GM23338 (cell line): ENCODE measurements at regions not wholly inside any gene's neighbourhood (a gene's known extent, or its start where the extent isn't known, plus 50 kb on each side); places are given as distances from the start of the nearest gene placed in this dataset.

ENCODE experiments used
- ATAC-seq: fragments of 200-7000 bp; cut with Tn5 transposase; 3 replicates; pipeline ENCODE4 v1.9.1; 2020
- DNase-seq: peaks from one replicate; pipeline ENCODE4 v3.0.0-alpha.2; 2015; ENCODE audit warnings: low spot score
- H2AFZ ChIP-seq: fragments of 200-600 bp; sonication (generic); 2 replicates; pipeline ENCODE4 v1.8.0; 2016; ENCODE audit warnings: antibody characterized with exemption, mild to moderate bottlenecking, moderate library complexity
- H3F3A ChIP-seq: fragments of 200-600 bp; sonication (generic); replicated peaks from 2 replicates; pipeline ENCODE4 v1.8.0; 2017; ENCODE audit warnings: antibody characterized with exemption, mixed run types, low read depth
- H3K27ac ChIP-seq: fragments of 200-600 bp; sonication (generic); 2 replicates; pipeline ENCODE4 v1.6.1; 2016; ENCODE audit warnings: low read depth
- H3K27me3 ChIP-seq: fragments of 200-600 bp; sonication (generic); 2 replicates; pipeline ENCODE4 v1.8.0; 2016; ENCODE audit warnings: mild to moderate bottlenecking, mixed run types, moderate library complexity; ENCODE audit not compliant: insufficient read depth
- H3K36me3 ChIP-seq: fragments of 200-600 bp; sonication (generic); 2 replicates; pipeline ENCODE4 v1.8.0; 2016; ENCODE audit warnings: mild to moderate bottlenecking; ENCODE audit not compliant: insufficient read depth
- H3K4me1 ChIP-seq: fragments of 200-600 bp; sonication (generic); 2 replicates; pipeline ENCODE4 v1.8.0; 2016; ENCODE audit warnings: mild to moderate bottlenecking, moderate library complexity; ENCODE audit not compliant: insufficient read depth
- H3K4me2 ChIP-seq: fragments of 200-600 bp; sonication (generic); 2 replicates; pipeline ENCODE4 v1.7.1; 2017; ENCODE audit warnings: mixed run types
- H3K4me3 ChIP-seq: fragments of 200-600 bp; sonication (generic); 2 replicates; pipeline ENCODE4 v1.6.1; 2016; ENCODE audit warnings: mixed run types
- H3K79me2 ChIP-seq: fragments of 200-600 bp; sonication (generic); replicated peaks from 2 replicates; pipeline ENCODE4 v1.8.0; 2017; ENCODE audit warnings: mild to moderate bottlenecking; ENCODE audit not compliant: insufficient read depth
- H3K9me2 ChIP-seq: fragments of 200-600 bp; sonication (generic); 2 replicates; pipeline ENCODE4 v1.8.0; 2017; ENCODE audit not compliant: insufficient read depth
- H4K20me1 ChIP-seq: fragments of 200-600 bp; sonication (generic); replicated peaks from 2 replicates; pipeline ENCODE4 v1.8.0; 2017; ENCODE audit warnings: mild to moderate bottlenecking; ENCODE audit not compliant: insufficient read depth
- H3K27ac Mint-ChIP-seq: 2 replicates; pipeline ENCODE4 v1.8.0; 2020; ENCODE audit warnings: inconsistent platforms, mild to moderate bottlenecking, moderate library complexity, mixed read lengths
- H3K27me3 Mint-ChIP-seq: 3 replicates; pipeline ENCODE4 v1.8.0; 2022; ENCODE audit warnings: low read depth, mild to moderate bottlenecking, moderate library complexity, mixed read lengths, inconsistent platforms; ENCODE audit not compliant: insufficient read depth, poor library complexity
- H3K36me3 Mint-ChIP-seq: 3 replicates; pipeline ENCODE4 v1.8.0; 2021; ENCODE audit warnings: low read depth, mild to moderate bottlenecking, inconsistent platforms, moderate library complexity, mixed read lengths
- H3K4me1 Mint-ChIP-seq: 3 replicates; pipeline ENCODE4 v1.8.0; 2020; ENCODE audit warnings: mild to moderate bottlenecking, inconsistent platforms, mixed read lengths
- H3K4me3 Mint-ChIP-seq: 3 replicates; pipeline ENCODE4 v1.8.0; 2021; ENCODE audit warnings: moderate library complexity, mild to moderate bottlenecking, inconsistent platforms, mixed read lengths
- H3K9me3 Mint-ChIP-seq: 3 replicates; pipeline ENCODE4 v1.8.0; 2020; ENCODE audit warnings: moderate library complexity, mild to moderate bottlenecking, inconsistent platforms, mixed read lengths
- CREB1 ChIP-seq: fragments of 250-450 bp; sonication (Bioruptor Pico); IDR thresholded peaks from 2 replicates; pipeline ENCODE4 v1.5.0; 2020; ENCODE audit warnings: low read depth, mild to moderate bottlenecking, moderate library complexity
- NANOG ChIP-seq: IDR thresholded peaks from 2 replicates; pipeline ENCODE4 v1.6.1; 2016; ENCODE audit warnings: antibody characterized with exemption, borderline replicate concordance
- POLR2AphosphoS5 ChIP-seq: IDR thresholded peaks from 2 replicates; pipeline ENCODE4 v1.6.1; 2016; ENCODE audit warnings: antibody characterized with exemption, low read depth
- STAT1 ChIP-seq: IDR thresholded peaks from one replicate; pipeline ENCODE4 v1.6.1; 2016; ENCODE audit warnings: antibody characterized with exemption; ENCODE audit not compliant: unreplicated experiment
- TF ChIP-seq, protein P1 (sequence below): fragments of 250-450 bp; sonication (Bioruptor Pico); IDR thresholded peaks from 2 replicates; pipeline ENCODE4 v1.5.0; 2020; ENCODE audit warnings: mild to moderate bottlenecking, moderate library complexity
- TF ChIP-seq, protein P2 (sequence below): IDR thresholded peaks from 2 replicates; pipeline ENCODE4 v1.6.1; 2016; ENCODE audit warnings: antibody characterized with exemption
- TF ChIP-seq, protein P3 (sequence below): IDR thresholded peaks from one replicate; pipeline ENCODE4 v1.6.1; 2018; ENCODE audit warnings: antibody characterized with exemption; ENCODE audit not compliant: unreplicated experiment
- TF ChIP-seq, protein P4 (sequence below), 2 experiments: fragments of 200-600 bp in 1 of 2; sonication (generic) in 1 of 2; conservative IDR thresholded peaks; 2 replicates each; pipeline versions ENCODE4 v1.5.1 to v1.6.1; 2016 to 2017; ENCODE audit warnings: antibody characterized with exemption in 2 of 2, low read depth in 2 of 2, mild to moderate bottlenecking in 2 of 2, moderate library complexity in 1 of 2

DNA sequence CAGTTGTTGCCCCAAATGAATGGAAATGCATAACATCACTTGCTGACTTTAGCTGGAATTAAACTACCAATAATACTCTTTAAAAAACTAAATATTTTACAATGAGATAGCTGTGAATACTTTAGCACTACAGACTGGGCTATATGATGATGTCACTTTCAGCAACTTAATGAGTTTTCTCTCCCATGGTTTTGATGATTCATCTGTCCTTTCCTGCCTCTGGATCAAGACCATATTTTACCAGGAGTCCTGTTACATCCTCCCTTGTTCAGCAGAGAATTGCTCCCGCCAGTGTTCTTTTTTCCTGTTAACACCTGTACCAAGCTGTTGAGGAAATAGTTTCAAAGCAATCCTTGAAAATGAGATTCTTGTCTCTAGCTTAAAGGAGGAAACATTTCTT, 543.0 kb downstream of the SPRY1 start:
- no peaks in the 10 kb centered on the region for H3K9me2 ChIP-seq
- Mint-ChIP-seq H3K9me3 (no peaks in the 10 kb centered on the region), H3K36me3 (no peaks in the 10 kb centered on the region), H3K4me1 (peaks cover 16% of the 10 kb centered on the region), H3K4me3 (no peak overlapping the region), H3K27me3 (peaks cover 2% of the 10 kb centered on the region), H3K27ac (no peak overlapping the region)
- DNase-seq (no peak), ATAC-seq (no peak)
- no peaks in the 10 kb centered on the region for H3K27me3 ChIP-seq
- H3K4me1 ChIP-seq, result 0 out of 2 replicates have a peak, but pooled peaks cover 5% of the 10 kb centered on the region
- no peaks in the 10 kb centered on the region for H3K79me2 ChIP-seq
- H3K27ac ChIP-seq, result no peak overlapping the region
- no peaks in the 10 kb centered on the region for H4K20me1 ChIP-seq
- H3F3A ChIP-seq, result no peaks in the 10 kb centered on the region
- H3K4me2 ChIP-seq, result no peak overlapping the region
- H3K36me3 ChIP-seq, result no peaks in the 10 kb centered on the region
- no peak overlapping the region for H3K4me3 ChIP-seq
- H2AFZ ChIP-seq, result no peak overlapping the region
- TF ChIP-seq, protein P1, sequence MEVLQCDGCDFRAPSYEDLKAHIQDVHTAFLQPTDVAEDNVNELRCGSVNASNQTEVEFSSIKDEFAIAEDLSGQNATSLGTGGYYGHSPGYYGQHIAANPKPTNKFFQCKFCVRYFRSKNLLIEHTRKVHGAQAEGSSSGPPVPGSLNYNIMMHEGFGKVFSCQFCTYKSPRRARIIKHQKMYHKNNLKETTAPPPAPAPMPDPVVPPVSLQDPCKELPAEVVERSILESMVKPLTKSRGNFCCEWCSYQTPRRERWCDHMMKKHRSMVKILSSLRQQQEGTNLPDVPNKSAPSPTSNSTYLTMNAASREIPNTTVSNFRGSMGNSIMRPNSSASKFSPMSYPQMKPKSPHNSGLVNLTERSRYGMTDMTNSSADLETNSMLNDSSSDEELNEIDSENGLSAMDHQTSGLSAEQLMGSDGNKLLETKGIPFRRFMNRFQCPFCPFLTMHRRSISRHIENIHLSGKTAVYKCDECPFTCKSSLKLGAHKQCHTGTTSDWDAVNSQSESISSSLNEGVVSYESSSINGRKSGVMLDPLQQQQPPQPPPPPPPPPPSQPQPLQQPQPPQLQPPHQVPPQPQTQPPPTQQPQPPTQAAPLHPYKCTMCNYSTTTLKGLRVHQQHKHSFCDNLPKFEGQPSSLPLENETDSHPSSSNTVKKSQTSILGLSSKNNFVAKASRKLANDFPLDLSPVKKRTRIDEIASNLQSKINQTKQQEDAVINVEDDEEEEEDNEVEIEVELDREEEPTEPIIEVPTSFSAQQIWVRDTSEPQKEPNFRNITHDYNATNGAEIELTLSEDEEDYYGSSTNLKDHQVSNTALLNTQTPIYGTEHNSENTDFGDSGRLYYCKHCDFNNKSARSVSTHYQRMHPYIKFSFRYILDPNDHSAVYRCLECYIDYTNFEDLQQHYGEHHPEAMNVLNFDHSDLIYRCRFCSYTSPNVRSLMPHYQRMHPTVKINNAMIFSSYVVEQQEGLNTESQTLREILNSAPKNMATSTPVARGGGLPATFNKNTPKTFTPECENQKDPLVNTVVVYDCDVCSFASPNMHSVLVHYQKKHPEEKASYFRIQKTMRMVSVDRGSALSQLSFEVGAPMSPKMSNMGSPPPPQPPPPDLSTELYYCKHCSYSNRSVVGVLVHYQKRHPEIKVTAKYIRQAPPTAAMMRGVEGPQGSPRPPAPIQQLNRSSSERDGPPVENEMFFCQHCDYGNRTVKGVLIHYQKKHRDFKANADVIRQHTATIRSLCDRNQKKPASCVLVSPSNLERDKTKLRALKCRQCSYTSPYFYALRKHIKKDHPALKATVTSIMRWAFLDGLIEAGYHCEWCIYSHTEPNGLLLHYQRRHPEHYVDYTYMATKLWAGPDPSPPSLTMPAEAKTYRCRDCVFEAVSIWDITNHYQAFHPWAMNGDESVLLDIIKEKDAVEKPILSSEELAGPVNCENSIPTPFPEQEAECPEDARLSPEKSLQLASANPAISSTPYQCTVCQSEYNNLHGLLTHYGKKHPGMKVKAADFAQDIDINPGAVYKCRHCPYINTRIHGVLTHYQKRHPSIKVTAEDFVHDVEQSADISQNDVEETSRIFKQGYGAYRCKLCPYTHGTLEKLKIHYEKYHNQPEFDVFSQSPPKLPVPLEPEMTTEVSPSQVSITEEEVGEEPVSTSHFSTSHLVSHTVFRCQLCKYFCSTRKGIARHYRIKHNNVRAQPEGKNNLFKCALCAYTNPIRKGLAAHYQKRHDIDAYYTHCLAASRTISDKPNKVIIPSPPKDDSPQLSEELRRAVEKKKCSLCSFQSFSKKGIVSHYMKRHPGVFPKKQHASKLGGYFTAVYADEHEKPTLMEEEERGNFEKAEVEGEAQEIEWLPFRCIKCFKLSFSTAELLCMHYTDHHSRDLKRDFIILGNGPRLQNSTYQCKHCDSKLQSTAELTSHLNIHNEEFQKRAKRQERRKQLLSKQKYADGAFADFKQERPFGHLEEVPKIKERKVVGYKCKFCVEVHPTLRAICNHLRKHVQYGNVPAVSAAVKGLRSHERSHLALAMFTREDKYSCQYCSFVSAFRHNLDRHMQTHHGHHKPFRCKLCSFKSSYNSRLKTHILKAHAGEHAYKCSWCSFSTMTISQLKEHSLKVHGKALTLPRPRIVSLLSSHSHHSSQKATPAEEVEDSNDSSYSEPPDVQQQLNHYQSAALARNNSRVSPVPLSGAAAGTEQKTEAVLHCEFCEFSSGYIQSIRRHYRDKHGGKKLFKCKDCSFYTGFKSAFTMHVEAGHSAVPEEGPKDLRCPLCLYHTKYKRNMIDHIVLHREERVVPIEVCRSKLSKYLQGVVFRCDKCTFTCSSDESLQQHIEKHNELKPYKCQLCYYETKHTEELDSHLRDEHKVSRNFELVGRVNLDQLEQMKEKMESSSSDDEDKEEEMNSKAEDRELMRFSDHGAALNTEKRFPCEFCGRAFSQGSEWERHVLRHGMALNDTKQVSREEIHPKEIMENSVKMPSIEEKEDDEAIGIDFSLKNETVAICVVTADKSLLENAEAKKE (CRISPR knock-in tag), result no peak
- TF ChIP-seq, protein P2, sequence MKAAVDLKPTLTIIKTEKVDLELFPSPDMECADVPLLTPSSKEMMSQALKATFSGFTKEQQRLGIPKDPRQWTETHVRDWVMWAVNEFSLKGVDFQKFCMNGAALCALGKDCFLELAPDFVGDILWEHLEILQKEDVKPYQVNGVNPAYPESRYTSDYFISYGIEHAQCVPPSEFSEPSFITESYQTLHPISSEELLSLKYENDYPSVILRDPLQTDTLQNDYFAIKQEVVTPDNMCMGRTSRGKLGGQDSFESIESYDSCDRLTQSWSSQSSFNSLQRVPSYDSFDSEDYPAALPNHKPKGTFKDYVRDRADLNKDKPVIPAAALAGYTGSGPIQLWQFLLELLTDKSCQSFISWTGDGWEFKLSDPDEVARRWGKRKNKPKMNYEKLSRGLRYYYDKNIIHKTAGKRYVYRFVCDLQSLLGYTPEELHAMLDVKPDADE, result no peak

DNA sequence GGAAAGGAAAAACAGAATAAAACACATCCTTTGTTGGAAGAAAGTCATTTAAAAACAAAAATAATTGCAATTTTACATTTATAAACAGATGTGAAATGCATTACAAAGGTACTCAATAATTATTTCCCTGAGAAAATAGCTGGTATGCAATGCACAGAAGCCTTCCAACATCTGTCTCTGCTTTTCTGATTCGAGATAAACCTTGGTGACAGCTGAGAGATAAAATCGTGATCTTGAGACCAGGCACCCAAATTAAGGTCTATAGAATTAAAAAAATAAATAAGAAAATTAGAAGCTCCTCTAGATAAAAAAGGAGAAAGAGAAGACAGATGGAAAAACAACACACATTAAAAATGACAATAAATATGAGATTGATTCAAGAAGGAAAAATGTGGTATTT, 544.0 kb downstream of the SPRY1 start:
- H3K4me1 ChIP-seq, result 0 out of 2 replicates have a peak, but pooled peaks cover 5% of the 10 kb centered on the region
- H3K4me3 ChIP-seq, result no peak overlapping the region
- TF ChIP-seq, protein P2, result no peak
- TF ChIP-seq STAT1 (no peak), CREB1 (no peak), POLR2AphosphoS5 (no peak), NANOG (no peak)
- TF ChIP-seq, protein P3, sequence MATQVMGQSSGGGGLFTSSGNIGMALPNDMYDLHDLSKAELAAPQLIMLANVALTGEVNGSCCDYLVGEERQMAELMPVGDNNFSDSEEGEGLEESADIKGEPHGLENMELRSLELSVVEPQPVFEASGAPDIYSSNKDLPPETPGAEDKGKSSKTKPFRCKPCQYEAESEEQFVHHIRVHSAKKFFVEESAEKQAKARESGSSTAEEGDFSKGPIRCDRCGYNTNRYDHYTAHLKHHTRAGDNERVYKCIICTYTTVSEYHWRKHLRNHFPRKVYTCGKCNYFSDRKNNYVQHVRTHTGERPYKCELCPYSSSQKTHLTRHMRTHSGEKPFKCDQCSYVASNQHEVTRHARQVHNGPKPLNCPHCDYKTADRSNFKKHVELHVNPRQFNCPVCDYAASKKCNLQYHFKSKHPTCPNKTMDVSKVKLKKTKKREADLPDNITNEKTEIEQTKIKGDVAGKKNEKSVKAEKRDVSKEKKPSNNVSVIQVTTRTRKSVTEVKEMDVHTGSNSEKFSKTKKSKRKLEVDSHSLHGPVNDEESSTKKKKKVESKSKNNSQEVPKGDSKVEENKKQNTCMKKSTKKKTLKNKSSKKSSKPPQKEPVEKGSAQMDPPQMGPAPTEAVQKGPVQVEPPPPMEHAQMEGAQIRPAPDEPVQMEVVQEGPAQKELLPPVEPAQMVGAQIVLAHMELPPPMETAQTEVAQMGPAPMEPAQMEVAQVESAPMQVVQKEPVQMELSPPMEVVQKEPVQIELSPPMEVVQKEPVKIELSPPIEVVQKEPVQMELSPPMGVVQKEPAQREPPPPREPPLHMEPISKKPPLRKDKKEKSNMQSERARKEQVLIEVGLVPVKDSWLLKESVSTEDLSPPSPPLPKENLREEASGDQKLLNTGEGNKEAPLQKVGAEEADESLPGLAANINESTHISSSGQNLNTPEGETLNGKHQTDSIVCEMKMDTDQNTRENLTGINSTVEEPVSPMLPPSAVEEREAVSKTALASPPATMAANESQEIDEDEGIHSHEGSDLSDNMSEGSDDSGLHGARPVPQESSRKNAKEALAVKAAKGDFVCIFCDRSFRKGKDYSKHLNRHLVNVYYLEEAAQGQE, result no peak
- TF ChIP-seq, protein P4, sequence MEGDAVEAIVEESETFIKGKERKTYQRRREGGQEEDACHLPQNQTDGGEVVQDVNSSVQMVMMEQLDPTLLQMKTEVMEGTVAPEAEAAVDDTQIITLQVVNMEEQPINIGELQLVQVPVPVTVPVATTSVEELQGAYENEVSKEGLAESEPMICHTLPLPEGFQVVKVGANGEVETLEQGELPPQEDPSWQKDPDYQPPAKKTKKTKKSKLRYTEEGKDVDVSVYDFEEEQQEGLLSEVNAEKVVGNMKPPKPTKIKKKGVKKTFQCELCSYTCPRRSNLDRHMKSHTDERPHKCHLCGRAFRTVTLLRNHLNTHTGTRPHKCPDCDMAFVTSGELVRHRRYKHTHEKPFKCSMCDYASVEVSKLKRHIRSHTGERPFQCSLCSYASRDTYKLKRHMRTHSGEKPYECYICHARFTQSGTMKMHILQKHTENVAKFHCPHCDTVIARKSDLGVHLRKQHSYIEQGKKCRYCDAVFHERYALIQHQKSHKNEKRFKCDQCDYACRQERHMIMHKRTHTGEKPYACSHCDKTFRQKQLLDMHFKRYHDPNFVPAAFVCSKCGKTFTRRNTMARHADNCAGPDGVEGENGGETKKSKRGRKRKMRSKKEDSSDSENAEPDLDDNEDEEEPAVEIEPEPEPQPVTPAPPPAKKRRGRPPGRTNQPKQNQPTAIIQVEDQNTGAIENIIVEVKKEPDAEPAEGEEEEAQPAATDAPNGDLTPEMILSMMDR (conservative IDR thresholded peaks at IDR 0.05; ENCODE audit: low read depth in 2 of 2), result no peak
- no peaks in the 10 kb centered on the region for H3K36me3 Mint-ChIP-seq
- H3K9me2 ChIP-seq, result no peaks in the 10 kb centered on the region
- no peak overlapping the region for H3K4me2 ChIP-seq
- no peaks in the 10 kb centered on the region for H3K27me3 ChIP-seq
- no peak overlapping the region for H3K27ac Mint-ChIP-seq
- H3K4me3 Mint-ChIP-seq, result no peak overlapping the region
- no peak overlapping the region for H2AFZ ChIP-seq
- H3K9me3 Mint-ChIP-seq, result no peaks in the 10 kb centered on the region
- H3K27me3 Mint-ChIP-seq, result peaks cover 2% of the 10 kb centered on the region
- no peaks in the 10 kb centered on the region for H3F3A ChIP-seq
- DNase-seq, result no peak
- peaks cover 16% of the 10 kb centered on the region for H3K4me1 Mint-ChIP-seq
- ATAC-seq, result no peak
- H4K20me1 ChIP-seq, result no peaks in the 10 kb centered on the region
- H3K27ac ChIP-seq, result no peak overlapping the region
- H3K79me2 ChIP-seq, result no peaks in the 10 kb centered on the region
- H3K36me3 ChIP-seq, result no peaks in the 10 kb centered on the region
